GM21723 (cell line): ENCODE measurements at regions not wholly inside any gene's neighbourhood (a gene's known extent, or its start where the extent isn't known, plus 50 kb on each side); places are given as distances from the start of the nearest gene placed in this dataset.
"Not testable (repeated sequence)": the region's sequence is repeated elsewhere in the genome, so short reads cannot be mapped to it uniquely, and the experiment has no call there.

Experiments used
- ATAC-seq: cut with Tn5 transposase; IDR thresholded peaks from one replicate; pipeline ENCODE4 v1.9.1; 2021; ENCODE audit warnings: mild to moderate bottlenecking, moderate library complexity; ENCODE audit not compliant: unreplicated experiment

DNA sequence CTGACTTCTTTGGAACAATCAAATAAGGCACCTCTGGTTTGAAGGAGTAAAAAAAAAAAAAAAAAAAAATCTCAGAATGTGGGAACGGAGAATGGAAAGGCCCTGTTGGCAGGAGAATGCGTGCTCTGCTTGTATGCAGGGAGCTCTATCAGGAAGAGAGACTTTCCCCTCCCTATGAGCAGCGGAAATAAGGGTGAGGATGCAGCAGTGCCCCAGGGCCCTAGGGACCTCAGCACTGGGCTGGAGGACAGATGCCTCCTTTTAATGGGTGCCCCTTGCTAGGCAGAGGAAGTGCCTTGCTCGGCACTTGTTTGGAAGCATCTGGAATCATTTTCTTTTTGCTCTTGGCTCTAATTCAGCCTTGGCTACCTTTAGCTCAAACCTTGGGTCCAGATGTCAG is 283.4 kb upstream of the NBPF12 start:
- ATAC-seq, result not testable (repeated sequence)

DNA sequence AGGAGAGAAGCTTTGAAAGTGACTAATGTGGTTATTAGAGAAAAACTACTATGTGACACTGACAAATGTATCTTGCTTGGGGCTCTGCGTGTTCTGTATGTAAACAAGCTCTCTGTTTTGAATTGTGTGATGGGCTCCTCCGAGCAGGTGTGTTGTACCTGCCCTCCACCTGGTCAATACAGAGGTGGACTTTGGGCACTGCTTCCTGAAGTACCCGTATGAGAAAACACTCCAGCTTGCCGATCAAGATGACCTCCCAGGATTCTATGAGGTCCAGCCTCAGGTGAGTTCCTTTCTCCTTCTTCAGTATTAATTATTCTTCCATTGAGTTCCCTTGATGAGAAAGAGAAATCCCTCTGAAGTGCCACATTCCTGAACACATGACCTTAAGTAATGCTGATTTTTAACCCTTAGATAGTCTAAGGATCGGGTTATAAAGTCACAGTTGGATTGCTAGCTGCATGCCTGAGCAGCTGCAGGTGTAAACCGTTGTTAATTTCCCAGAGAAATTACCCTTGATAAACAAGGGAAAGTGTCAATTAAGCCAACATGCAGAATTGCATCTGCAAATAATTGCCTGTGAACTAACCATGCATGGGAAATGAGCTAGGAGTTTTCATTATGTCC is 292.0 kb upstream of the NBPF12 start:
- ATAC-seq, result not testable (repeated sequence)

DNA sequence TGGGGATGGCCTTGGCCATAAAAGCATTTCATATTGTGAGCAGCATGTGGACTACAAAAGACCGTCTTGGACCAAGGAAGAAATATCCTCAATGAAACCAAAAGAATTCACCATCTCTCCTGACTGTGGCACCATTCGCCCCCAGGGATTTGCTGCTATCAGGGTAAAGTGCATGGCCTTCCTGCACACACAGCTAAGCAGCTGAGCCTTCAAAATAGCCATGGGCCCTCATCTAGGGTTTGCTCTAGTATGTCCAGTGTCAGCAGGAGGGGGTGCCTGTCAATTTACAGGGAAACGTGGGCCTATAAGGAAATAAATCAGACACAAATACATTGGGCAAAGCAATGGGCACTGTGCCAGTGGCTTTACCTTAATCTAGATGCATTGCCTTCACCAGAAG is 296.6 kb upstream of the NBPF12 start:
- not testable (repeated sequence) for ATAC-seq

DNA sequence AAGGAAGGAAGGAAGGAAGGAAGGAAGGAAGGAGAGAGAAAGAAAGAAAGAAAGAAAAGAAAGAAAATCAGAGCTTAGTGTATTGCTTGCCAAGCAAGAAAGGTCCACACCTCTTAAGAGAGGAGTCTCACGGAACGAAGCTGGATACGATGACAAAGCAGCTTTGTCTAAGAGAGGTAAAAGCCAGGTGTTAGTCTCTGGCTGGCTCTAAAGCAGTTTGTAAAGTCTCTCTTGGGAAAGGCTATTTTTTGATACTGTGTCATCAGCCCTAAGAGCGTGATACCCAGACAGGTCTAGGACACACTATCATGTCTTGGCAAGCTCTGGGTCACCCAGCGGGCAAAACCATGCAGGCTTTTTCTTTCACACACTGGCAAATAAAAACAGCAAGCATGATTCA is 297.5 kb upstream of the NBPF12 start:
- not testable (repeated sequence) for ATAC-seq

DNA sequence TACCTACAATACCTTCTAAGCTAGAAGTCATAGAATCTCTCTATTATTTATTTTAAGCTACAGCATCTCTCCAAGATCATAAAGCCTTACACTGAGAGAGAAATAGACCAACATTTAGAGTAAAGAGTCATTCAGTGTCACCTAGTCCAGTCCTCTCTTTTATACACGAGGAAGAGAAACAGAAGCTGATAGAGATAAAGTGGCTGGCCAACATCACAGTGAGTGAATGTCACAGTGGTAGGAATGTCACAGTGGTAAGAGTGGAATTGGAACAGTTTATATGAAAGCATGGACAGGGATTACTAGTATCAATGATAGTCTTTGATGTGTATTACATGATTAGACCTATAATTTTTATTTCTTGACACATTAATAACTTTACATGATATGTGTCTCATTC is 307.8 kb upstream of the NBPF12 start:
- ATAC-seq, result not testable (repeated sequence)

DNA sequence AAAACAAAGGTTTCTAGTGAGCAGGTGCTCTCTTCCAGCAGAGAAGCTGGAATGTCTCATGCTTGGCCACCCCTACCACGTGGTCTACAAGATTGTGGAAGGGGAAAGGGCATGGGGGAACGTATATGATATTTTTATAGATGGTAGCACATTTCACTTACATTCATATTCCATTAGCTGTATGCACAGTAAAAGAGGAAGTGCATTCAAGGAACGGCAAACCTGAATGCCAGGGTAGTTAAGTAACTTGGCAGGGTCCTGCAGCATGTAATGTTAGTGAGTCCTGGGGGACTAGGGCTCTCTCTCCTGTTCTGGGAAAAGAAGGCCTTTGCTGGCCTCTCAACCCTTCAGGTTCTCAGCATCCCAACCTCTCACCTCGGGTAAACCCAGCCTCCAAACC is 319.5 kb upstream of the NBPF12 start:
- ATAC-seq, result not testable (repeated sequence)

DNA sequence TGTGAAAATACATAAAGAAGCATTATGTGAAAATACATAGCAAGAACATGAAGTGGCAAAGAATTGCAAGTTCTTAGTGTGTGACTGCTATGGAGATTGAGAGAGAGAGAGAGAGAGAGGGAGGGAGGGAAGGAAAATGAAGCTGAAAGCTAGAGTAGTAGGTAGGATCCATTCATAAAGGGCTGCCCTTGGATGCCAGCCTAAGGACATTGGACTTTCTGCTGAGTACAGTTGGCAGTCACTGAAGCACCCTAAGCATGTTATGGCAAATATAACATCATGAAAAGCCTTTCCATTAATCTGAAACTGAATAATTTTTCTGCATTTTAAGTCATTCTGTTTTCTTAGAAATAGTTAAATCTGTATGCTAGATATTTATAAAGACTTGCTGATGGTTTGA is 333.4 kb upstream of the NBPF12 start:
- ATAC-seq, result not testable (repeated sequence)

DNA sequence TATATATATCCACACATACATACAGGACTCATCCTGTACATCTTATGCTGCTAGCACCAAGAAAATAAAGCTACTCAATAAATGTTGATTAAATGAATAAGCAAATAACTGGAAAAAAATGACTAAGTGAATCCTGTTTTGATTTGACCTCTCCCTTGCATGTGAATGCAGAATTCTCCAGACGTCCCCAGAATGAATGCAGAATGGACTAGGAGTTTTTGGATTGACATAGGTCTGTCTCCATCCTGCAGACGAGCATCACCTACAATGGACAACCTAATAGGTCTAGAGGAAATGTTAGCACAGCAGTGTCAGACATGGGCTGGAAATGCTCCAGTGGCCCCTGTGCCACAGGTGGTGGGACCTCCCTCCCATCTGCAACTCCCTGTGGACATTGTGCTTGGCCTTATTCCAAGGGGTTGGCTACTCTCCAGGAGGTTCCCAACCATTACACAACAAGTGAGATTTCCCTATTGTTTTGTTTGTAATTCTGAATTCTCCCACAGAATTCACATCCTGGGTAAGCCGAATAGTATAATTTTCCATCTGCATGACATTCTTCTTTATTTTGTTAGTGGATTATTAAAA is 337.3 kb upstream of the NBPF12 start:
- ATAC-seq, result not testable (repeated sequence)

DNA sequence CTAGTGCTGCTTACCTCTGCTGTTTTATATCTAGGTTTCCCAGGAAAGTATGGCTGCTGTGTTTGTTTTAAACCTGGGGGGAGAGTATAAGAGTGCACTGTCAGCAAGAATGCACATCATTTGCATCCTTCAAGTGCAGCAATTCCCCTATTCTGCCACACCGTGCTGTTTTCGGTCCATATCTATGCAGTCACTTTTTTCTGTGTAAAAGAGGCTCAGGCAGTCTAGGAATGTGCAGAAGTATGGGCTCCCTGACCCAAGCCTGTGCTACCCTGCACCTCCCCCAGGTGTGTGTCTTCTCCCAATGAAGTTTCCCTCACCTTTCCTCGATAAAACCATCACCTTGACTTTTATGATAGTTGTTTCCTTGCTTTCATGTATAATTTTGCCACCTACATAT is 338.2 kb upstream of the NBPF12 start:
- ATAC-seq, result not testable (repeated sequence)

DNA sequence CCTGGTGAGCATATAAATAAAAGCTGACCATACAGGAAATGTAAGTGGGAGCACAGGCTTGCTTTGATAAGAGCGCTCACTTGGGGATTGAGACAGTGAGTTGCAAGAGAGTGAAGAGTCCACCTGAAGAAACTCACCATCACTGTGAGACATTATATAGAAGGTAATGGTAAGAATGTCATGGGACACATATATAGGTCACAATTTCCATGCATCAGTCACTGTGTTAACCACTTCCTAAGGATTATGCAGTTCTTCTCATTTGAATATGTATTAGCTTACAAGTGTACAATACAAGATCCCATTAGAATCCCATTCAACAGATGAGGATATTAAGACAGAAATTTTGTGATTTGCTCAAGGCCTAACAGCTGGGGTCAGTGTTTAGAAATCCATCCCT is 352.4 kb upstream of the NOTCH2NLA start:
- not testable (repeated sequence) for ATAC-seq

DNA sequence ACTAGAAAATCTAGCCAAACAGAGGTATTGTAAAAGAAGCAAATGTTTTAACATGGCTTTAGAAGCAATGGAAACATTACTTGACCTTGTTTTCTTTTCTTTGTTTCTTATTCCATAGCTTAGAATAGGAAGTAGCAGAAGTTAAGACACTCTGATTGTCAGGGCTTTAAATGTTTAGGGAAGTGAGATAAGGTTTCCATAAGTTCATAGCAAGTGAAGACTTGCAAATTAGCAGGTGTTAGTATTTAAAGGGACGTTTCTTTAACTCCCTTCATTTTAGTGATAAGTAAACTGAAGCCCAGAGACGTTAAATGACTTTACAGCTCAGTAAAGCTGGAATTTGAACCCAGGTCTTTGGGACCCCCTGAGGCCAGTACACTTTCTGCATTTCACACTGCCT is 338.7 kb upstream of the NOTCH2NLA start:
- ATAC-seq, result not testable (repeated sequence)

DNA sequence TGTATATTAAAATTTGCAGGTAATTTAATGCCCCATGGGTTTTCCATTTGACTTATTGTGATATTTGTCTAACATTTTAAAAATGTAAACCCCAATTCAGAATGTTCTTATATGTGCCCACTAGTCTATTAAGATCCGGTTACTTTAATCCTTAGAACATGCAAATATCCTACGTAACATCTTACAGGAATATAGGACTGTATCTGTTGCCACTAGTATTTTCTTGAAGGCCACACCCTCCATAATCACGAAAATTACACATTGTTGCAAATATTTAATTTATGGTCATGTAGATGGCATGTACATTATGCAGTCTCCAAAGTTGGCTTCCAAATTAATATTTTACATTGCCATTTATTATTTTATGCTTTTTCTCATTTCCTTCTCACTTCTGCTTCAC is 329.2 kb upstream of the NOTCH2NLA start:
- ATAC-seq, result not testable (repeated sequence)

DNA sequence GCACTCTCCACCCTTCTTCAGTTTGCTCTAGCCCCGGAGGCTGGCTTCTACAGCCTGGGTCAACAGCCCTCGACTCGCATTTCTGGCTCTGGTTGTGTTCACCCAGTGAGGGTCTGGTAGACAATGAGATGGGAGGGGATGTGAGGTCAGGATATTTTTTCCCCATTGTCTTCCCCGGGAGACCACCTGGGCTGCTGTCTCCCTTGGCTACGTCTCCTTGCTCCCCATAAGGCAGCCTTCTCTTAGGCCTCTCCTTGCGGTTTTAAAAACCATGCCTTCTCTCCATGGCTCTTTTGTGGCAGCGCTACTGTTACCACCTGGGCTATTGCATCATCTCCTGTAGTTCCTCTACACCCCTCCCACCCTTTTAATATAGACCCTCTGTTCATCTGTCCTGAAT is 327.6 kb upstream of the NOTCH2NLA start:
- not testable (repeated sequence) for ATAC-seq

DNA sequence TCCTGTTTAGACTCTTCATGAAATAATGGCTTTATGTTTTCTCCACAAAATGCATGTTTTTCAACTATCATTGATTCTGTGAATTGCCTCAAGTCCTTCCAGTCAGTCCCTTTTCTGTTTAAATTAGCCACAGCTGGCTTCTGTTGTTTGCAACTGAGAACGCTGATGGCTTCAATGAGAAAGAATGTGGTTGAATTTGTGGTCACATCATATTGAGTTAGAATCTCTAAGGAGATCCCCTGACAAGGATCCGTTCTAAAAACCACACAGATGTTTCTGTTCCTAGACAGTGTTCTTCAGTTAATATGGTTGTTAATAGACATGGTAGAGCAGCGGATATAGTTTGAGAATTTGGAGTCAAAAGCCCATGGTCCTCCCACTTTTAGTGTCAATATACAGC is 323.6 kb upstream of the NOTCH2NLA start:
- ATAC-seq, result not testable (repeated sequence)

DNA sequence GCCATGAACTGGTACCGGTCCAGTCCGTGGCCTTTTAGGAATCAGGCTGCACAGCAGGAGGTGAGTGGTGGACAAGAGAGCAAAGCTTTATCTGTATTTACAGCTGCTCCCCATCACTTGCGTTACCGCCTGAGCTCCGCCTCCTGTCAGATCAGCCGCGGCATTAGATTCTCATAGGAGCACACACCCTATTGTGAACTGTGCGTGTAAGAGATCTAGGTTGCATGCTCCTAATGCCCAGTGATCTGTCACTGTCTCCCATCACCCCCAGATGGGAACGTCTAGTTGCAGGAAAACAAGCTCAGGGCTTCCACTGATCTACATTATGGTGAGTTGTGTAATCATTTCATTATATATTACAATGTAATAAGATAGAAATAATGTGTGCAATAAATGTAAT is 319.9 kb upstream of the NOTCH2NLA start:
- not testable (repeated sequence) for ATAC-seq

DNA sequence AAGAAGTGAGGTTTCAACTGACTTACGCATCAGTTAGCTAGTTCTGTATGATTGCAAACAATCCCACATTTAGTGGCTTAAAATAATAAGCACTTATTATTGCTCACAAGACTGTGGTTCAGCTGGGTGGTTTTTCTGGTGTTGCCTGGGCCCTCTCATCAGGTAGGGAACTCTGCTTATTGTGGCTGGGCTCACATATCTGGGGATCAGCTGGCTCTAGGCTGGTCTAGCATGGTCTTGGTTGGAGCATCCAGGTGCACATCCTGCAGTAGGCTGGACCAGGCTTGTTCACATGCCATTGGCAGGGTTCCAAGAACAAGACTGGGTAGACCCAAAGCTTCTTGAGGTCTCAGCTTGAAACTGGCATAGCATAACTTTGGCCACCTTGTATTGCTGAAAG is 317.4 kb upstream of the NOTCH2NLA start:
- ATAC-seq, result not testable (repeated sequence)

DNA sequence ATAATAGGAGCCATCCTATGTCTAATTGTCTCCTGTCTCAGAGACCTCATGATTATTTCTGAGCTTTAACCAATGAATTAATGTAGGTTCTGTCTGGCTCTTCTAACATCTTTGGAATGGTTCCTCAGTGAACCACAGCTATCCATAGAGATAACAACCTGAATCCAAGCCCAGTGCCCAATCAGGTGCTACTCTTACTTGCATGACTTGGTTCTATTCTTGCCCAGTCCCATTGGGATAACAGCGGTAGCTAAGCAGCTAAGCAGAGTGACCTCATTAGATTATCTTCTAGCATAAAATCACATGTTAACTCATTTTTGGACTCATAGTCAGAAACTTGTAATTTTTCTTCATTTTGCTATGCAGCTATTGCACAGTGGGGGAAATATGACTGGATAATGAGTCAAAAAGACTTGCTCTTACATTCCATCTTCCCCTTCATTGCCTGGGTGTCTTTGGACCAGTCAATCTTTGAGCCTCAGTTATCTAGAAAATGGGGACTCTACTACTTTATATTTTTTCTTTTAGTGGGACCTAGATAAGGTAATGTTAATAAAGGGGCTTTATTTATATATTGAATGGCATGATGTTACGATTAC is 309.1 kb upstream of the NOTCH2NLA start:
- not testable (repeated sequence) for ATAC-seq

DNA sequence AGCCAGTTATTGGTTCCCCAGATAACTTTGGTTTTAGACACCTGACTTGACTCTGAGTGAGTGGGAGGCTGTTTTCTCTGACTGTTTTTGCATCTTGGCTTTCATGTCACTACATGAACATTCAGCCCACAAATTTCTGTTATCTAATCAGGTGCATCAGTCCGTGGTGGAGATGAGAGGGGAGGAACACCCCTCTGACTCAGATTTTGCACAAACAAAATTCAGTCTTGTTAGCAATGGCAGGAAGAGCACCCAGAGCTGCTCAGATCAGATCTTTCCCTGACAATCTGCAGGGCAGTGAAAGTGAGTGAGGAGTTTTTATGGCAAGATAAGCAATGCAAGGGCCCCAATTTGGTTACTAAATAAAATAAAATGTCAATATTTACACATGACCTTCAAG is 307.2 kb upstream of the NOTCH2NLA start:
- ATAC-seq, result peak; percentile 49

DNA sequence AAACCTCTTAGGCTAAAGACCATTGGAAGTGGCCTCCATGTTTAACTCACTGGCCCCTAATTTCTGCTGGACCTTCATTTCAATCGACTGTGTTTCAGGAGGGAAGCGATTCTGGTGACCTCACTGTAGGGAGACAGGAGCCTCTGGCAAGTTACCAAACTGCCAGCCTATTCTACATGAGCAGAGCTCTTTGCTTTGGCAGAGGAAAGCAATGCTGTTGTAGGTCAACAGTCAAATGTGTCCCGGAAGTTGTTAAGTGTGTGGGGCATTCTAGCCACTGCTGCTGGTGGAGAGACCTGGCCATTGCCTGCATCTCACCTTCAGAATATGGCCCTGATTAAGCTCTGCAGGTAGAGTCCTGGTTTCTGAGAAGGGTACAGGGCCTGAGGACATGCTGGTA is 306.8 kb upstream of the NOTCH2NLA start:
- not testable (repeated sequence) for ATAC-seq

DNA sequence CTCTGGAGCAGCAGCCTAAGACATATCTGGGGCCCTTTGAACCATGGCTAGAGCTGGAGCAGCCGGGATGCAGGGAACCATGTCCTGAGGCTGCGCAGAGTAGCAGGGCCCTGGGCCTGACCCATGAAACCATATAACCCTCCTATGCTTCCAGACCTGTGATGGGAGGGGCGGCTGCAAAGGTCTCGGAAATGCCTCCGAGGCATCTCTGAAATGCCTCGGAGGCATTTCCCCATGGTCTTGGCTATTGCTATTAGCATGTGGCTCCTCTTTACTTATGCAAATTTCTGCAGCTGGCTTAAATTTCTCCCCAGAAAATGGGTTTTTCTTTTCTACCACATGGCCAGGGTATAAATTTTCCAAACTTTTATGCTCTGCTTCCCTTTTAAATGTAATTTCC is 302.1 kb upstream of the NOTCH2NLA start:
- not testable (repeated sequence) for ATAC-seq

DNA sequence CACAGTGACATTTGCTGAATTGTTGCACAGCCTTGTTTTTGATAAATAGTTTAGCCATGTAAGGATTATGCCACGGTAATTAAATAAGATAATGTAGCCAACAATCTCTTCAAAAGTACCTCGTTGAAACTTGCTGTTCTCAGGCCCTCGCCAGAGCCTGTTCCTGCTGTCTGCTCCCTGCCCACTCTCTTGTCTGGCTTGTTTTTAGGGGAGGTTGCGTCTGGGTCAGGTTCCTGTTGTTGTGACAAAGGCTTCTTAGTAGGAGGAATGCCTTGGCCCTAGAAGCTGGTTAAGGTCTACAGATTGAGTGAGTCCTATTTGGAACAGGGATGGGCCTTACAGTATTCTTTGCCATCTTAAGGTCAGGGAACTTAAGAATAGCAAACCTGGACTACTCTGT is 294.0 kb upstream of the NOTCH2NLA start:
- not testable (repeated sequence) for ATAC-seq

DNA sequence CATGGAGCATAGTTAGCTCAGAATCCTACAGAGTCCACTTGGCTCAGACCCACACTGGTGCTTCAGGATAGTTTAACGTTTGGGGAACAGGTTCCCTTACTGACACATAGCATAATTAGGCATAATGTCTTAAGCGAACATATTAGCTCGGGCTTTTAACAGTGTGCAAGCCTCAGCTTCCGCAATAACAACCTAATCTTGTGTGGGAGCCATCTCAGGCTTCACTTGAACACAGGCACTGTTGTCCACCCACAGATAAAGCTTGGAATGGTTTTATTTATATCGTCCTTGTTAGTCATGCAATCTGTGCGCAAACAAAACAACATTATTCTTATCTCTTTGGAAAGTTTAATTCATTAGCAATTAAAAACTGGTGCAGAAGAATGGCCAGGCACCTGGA is 293.5 kb upstream of the NOTCH2NLA start:
- not testable (repeated sequence) for ATAC-seq
